HepG2 (cell line): ENCODE measurements at regions not wholly inside any gene's neighbourhood (a gene's known extent, or its start where the extent isn't known, plus 50 kb on each side); places are given as distances from the start of the nearest gene placed in this dataset.

Source experiments
- ATAC-seq: fragments of 200-7000 bp; cut with Tn5 transposase; 3 replicates; pipeline ENCODE4 v1.9.1; 2020; ENCODE audit warnings: mild to moderate bottlenecking, moderate library complexity
- BruUV-seq: library from RNA; stranded (reverse); fragments of 400-500 nt; replicated peaks from 2 replicates; lab custom pipeline; 2021; lab: Mats Ljungman, UMichigan
- CTCF ChIA-PET: fragments of 300-600 bp; formaldehyde crosslinking; extraction: SDS; loops from one replicate; lab custom pipeline; 2021; ENCODE audit warnings: low total read pairs, inconsistent platforms, low intra/inter-chr PET ratio; lab: Yijun Ruan, JAX
- POLR2A ChIA-PET: fragments of 350-600 bp; sonication (Branson Sonifier 250); formaldehyde crosslinking; loops from one replicate; lab custom pipeline; 2020; ENCODE audit warnings: antibody characterized with exemption, inconsistent platforms; lab: Yijun Ruan, JAX
- DNase-seq: peaks from one replicate; pipeline ENCODE4 v3.0.0-alpha.2; 2015; ENCODE audit warnings: low spot score
- FAIRE-seq: peaks from 3 replicates; lab custom pipeline; 2011; peaks lifted over from hg19 to GRCh38; lab: Jason Lieb, UNC
- H2AFZ ChIP-seq: one replicate; pipeline ENCODE4 v1.6.1; 2011; ENCODE audit warnings: low read length, inconsistent platforms
- H3K27ac ChIP-seq: fragments of 300-600 bp; 3 replicates; pipeline ENCODE4 v1.8.0; 2011; ENCODE audit warnings: mixed run types, mild to moderate bottlenecking, mixed read lengths, low read length, inconsistent platforms; ENCODE audit not compliant: insufficient read depth; ENCODE audit errors: extremely low read length
- H3K27me3 ChIP-seq, 2 experiments: fragments of 200-600 bp in 1 of 2; 2 replicates in 1 of 2; 3 replicates in 1 of 2; pipeline versions ENCODE4 v1.6.0 to v1.8.0; 2011; ENCODE audit warnings: low read length in 2 of 2, mild to moderate bottlenecking in 2 of 2, moderate library complexity in 2 of 2, inconsistent platforms in 1 of 2; ENCODE audit not compliant: insufficient read depth in 2 of 2, control insufficient read depth in 1 of 2
- H3K36me3 ChIP-seq, 2 experiments: fragments of 200-600 bp in 1 of 2; replicated peaks in 1 of 2; 2 replicates in 1 of 2; 3 replicates in 1 of 2; pipeline versions ENCODE4 v1.5.1 to v1.8.0; 2011; ENCODE audit warnings: low read length in 2 of 2, inconsistent platforms in 1 of 2; ENCODE audit not compliant: insufficient read depth in 2 of 2, control insufficient read depth in 1 of 2
- H3K4me1 ChIP-seq: 2 replicates; pipeline ENCODE4 v1.5.1; 2012; ENCODE audit warnings: low read length, inconsistent platforms; ENCODE audit not compliant: insufficient read depth
- H3K4me2 ChIP-seq: 2 replicates; pipeline ENCODE4 v1.6.0; 2011; ENCODE audit warnings: low read depth, low read length, inconsistent platforms
- H3K4me3 ChIP-seq, 3 experiments: fragments of 200-600 bp in 1 of 3; sonication (generic), shearing (Covaris generic) in 1 of 3; replicated peaks in 1 of 3; 2 replicates each; pipeline ENCODE4 v1.5.1; 2011 to 2016; ENCODE audit warnings: low read length in 3 of 3, inconsistent platforms in 2 of 3, low read depth in 2 of 3, mild to moderate bottlenecking in 2 of 3, control low read depth in 1 of 3, mixed read lengths in 1 of 3; ENCODE audit not compliant: insufficient read depth in 1 of 3
- H3K79me2 ChIP-seq: one replicate; pipeline ENCODE4 v1.6.1; 2011; ENCODE audit warnings: low read length, inconsistent platforms; ENCODE audit not compliant: insufficient read depth
- H3K9ac ChIP-seq: 2 replicates; pipeline ENCODE4 v1.6.0; 2011; ENCODE audit warnings: mild to moderate bottlenecking, low read depth, low read length, inconsistent platforms; ENCODE audit not compliant: insufficient read depth
- H3K9me3 ChIP-seq: 2 replicates; pipeline ENCODE4 v1.5.1; 2012; ENCODE audit warnings: mild to moderate bottlenecking, low read length
- H4K20me1 ChIP-seq: 2 replicates; pipeline ENCODE4 v1.6.0; 2011; ENCODE audit warnings: inconsistent platforms, mild to moderate bottlenecking, low read length, moderate library complexity; ENCODE audit not compliant: insufficient read depth
- GTF3A ChIP-seq: sonication (generic); formaldehyde crosslinking; conservative IDR thresholded peaks from 2 replicates; pipeline ENCODE4 v1.4.0; 2020; ENCODE audit warnings: mild to moderate bottlenecking, missing genetic modification reagents
- MYPOP ChIP-seq: sonication (generic); formaldehyde crosslinking; IDR thresholded peaks from 2 replicates; pipeline ENCODE4 v1.8.1; 2023; ENCODE audit warnings: mild to moderate bottlenecking, moderate library complexity, missing genetic modification reagents
- MZF1 ChIP-seq: sonication (generic); formaldehyde crosslinking; IDR thresholded peaks from 2 replicates; pipeline ENCODE4 v1.8.1; 2023; ENCODE audit warnings: mild to moderate bottlenecking, missing genetic modification reagents, borderline replicate concordance
- NR2F6 ChIP-seq, 2 experiments: IDR thresholded peaks; 2 replicates each; pipeline ENCODE4 v1.6.1; 2016; ENCODE audit warnings: antibody characterized with exemption in 1 of 2, mild to moderate bottlenecking in 1 of 2
- SNRNP70 ChIP-seq: fragments of 200-400 bp; formaldehyde crosslinking; IDR thresholded peaks from 2 replicates; pipeline ENCODE4 v1.6.1; 2017; ENCODE audit warnings: mild to moderate bottlenecking, low read depth, low read length, moderate library complexity
- TBP ChIP-seq: sonication (generic); formaldehyde crosslinking; IDR thresholded peaks from 2 replicates; pipeline ENCODE4 v1.5.0; 2020; ENCODE audit warnings: missing genetic modification reagents
- U2AF1 ChIP-seq: fragments of 200-400 bp; formaldehyde crosslinking; optimal IDR thresholded peaks from 2 replicates; pipeline ENCODE3; 2017; ENCODE audit warnings: mild to moderate bottlenecking, low read depth, low read length
- ZBTB1 ChIP-seq: sonication (generic); formaldehyde crosslinking; IDR thresholded peaks from 2 replicates; pipeline ENCODE4 v1.4.0; 2020; ENCODE audit warnings: missing genetic modification reagents, borderline replicate concordance
- ZFYVE20 ChIP-seq: sonication (generic); formaldehyde crosslinking; IDR thresholded peaks from 2 replicates; pipeline ENCODE4 v1.8.0; 2023; ENCODE audit warnings: low read depth, mild to moderate bottlenecking, moderate library complexity, missing genetic modification reagents, borderline replicate concordance
- ZNF274 ChIP-seq: sonication (generic); formaldehyde crosslinking; IDR thresholded peaks from 2 replicates; pipeline ENCODE4 v1.5.1; 2020; ENCODE audit warnings: mild to moderate bottlenecking, missing genetic modification reagents
- ZNF407 ChIP-seq: sonication (generic); formaldehyde crosslinking; IDR thresholded peaks from one replicate; pipeline ENCODE4 v1.5.1; 2020; ENCODE audit warnings: mild to moderate bottlenecking, missing genetic modification reagents; ENCODE audit errors: not compliant biosample characterization
- ZNF431 ChIP-seq: sonication (generic); formaldehyde crosslinking; IDR thresholded peaks from 2 replicates; pipeline ENCODE4 v1.9.0; 2022; ENCODE audit warnings: missing genetic modification reagents, low read depth, mild to moderate bottlenecking, borderline replicate concordance
- ZNF564 ChIP-seq: sonication (generic); formaldehyde crosslinking; IDR thresholded peaks from 2 replicates; pipeline ENCODE4 v1.8.1; 2023; ENCODE audit warnings: mild to moderate bottlenecking, missing genetic modification reagents
- ZNF597 ChIP-seq: sonication (generic); formaldehyde crosslinking; IDR thresholded peaks from 2 replicates; pipeline ENCODE4 v1.5.0; 2020; ENCODE audit warnings: missing genetic modification reagents
- ZNF780A ChIP-seq: sonication (generic); formaldehyde crosslinking; IDR thresholded peaks from 2 replicates; pipeline ENCODE4 v1.8.0; 2022; ENCODE audit warnings: mild to moderate bottlenecking, missing genetic modification reagents, moderate library complexity
- WGBS: methylation state at CpG from one replicate; pipeline ENCODE4 v1.1.6; 2017; ENCODE audit warnings: low lambda C conversion rate; 5-methylcytosine and 5-hydroxymethylcytosine counted together
- in situ Hi-C: cut with HindIII; loops from 2 replicates; pipeline ENCODE4 v1.10.0; 2017; ENCODE audit warnings: low pct_unique_long_range_greater_than_20kb; ENCODE audit not compliant: extremely low pct_ligation_motif_present
- intact Hi-C: fragments of 100-400 bp; cut with micrococcal nuclease; formaldehyde crosslinking; loops from one replicate; pipeline ENCODE4 v1.10.0; 2022; ENCODE audit not compliant: unreplicated experiment

- H3K4me3 ChIP-seq, result no peak overlapping the region
- in situ Hi-C loops, result no loop called here
- POLR2A ChIA-PET, result no interaction called here
- H3K9me3 ChIP-seq, result no peaks in the 10 kb centered on the region
- H3K9ac ChIP-seq, result no peak overlapping the region
- FAIRE-seq (no peak), ATAC-seq (no peak)
- BruUV-seq, result no TSS peak
- H3K27me3 ChIP-seq, result no peaks in the 10 kb centered on the region; a peak in 1 of 5 replicates
- no peaks in the 10 kb centered on the region for H3K36me3 ChIP-seq
- H3K4me2 ChIP-seq, result no peak overlapping the region
- no peaks in the 10 kb centered on the region for H3K79me2 ChIP-seq
- WGBS, result 78% methylated on average over 6 of the region's 6 CpGs
- no peaks in the 10 kb centered on the region for H4K20me1 ChIP-seq
- TF ChIP-seq GTF3A (CRISPR knock-in tag) (no peak), TBP (no peak), MZF1 (CRISPR knock-in tag) (no peak), ZNF564 (CRISPR knock-in tag) (no peak), SNRNP70 (no peak), ZBTB1 (no peak), ZNF780A (no peak), ZNF431 (CRISPR knock-in tag) (no peak), NR2F6 (IDR thresholded peaks at IDR 0.05) (no peak), NR2F6 (CRISPR knock-in tag; IDR thresholded peaks at IDR 0.05) (no peak), ZNF407 (CRISPR knock-in tag) (no peak), MYPOP (CRISPR knock-in tag) (no peak), U2AF1 (no peak), ZNF274 (CRISPR knock-in tag) (no peak), ZNF597 (CRISPR knock-in tag) (no peak), ZFYVE20 (CRISPR knock-in tag) (no peak)
- TF ChIP-seq, all 625 proteins: peak for 0
- intact Hi-C loops, result loop anchor here (5.0 kb wide), 1 partner anchor 57 kb away; no protein-coding TSS in a partner anchor
- CTCF ChIA-PET, result no interaction called here
- no peak for DNase-seq
- Histone ChIP-seq H3K27ac (no peak overlapping the region), H2AFZ (no peak overlapping the region), H3K4me1 (peaks cover 28% of the 10 kb centered on the region)
Observed at GRCh38 chr1:67634396-67634935, 50.5 kb upstream of the GADD45A start.
